Lung (tissue), 11 donors: ENCODE measurements at regions not wholly inside any gene's neighbourhood (a gene's known extent, or its start where the extent isn't known, plus 50 kb on each side); places are given as distances from the start of the nearest gene placed in this dataset.

Experiments used
- ATAC-seq: fragments of 200-7000 bp; cut with Tn5 transposase; one replicate; pipeline ENCODE4 v1.9.1; 2020; ENCODE audit warnings: moderate number of reproducible peaks; ENCODE audit not compliant: insufficient read depth, low FRiP score
- DNase-seq, 3 donors: peaks; one replicate each; pipeline ENCODE4 v3.0.0-alpha.2; 2013 to 2017
- H3K27ac ChIP-seq, 2 donors: one replicate each; pipeline ENCODE4 v1.5.1; 2013; ENCODE audit warnings: mild to moderate bottlenecking in 2 of 2, moderate library complexity in 2 of 2, control low read depth in 1 of 2, inconsistent platforms in 1 of 2, low read depth in 1 of 2, low read length in 1 of 2
- H3K27me3 ChIP-seq, 3 donors: one replicate each; pipeline ENCODE4 v1.5.1; 2013; ENCODE audit warnings: low read length in 2 of 3; ENCODE audit not compliant: control insufficient read depth in 3 of 3, insufficient read depth in 3 of 3
- H3K36me3 ChIP-seq, 4 donors: one replicate each; pipeline ENCODE4 v1.5.1; 2013; ENCODE audit warnings: low read length in 4 of 4, mild to moderate bottlenecking in 1 of 4, moderate library complexity in 1 of 4; ENCODE audit not compliant: control insufficient read depth in 4 of 4, insufficient read depth in 4 of 4
- H3K4me1 ChIP-seq, 5 donors: one replicate each; pipeline ENCODE4 v1.5.1; 2013; ENCODE audit warnings: low read length in 5 of 5, mild to moderate bottlenecking in 2 of 5, moderate library complexity in 1 of 5; ENCODE audit not compliant: control insufficient read depth in 5 of 5, insufficient read depth in 5 of 5
- H3K4me3 ChIP-seq: one replicate; pipeline ENCODE4 v1.5.1; 2013; ENCODE audit warnings: mild to moderate bottlenecking, control low read depth, moderate library complexity
- H3K9ac ChIP-seq, 2 donors: one replicate each; pipeline ENCODE4 v1.5.1; 2013; ENCODE audit warnings: low read length in 2 of 2, control low read depth in 1 of 2; ENCODE audit not compliant: insufficient read depth in 1 of 2
- H3K9me3 ChIP-seq, 4 donors: one replicate each; pipeline ENCODE4 v1.5.1; 2013; ENCODE audit warnings: low read length in 3 of 4, mild to moderate bottlenecking in 1 of 4, moderate library complexity in 1 of 4; ENCODE audit not compliant: control insufficient read depth in 4 of 4, insufficient read depth in 3 of 4
- CTCF ChIP-seq: IDR thresholded peaks from 2 replicates; pipeline ENCODE4 v1.5.1; 2012; ENCODE audit warnings: mild to moderate bottlenecking; ENCODE audit errors: control extremely low read depth, extremely low read depth
- WGBS, 2 donors: extraction: QIAGEN DNeasy Blood & Tissue Kit; methylation state at CpG; one replicate each; pipeline ENCODE4 v1.1.7; 2013; 5-methylcytosine and 5-hydroxymethylcytosine counted together
- donor health status: control.
- donor health status: control.
- donor health status: Bipolar disorder and iron deficiency.
- donor health status: healthy.
- donor health status: DM: yes; HTN: yes; CAD: no.

GRCh38 chr16:79929260-79929965 is 328.9 kb upstream of the MAF start:
- WGBS, 2 donors, result 38 to 59% methylated on average over 2 of the region's 2 CpGs
- Histone ChIP-seq H3K4me1 (peaks cover 0 to 29% (median 6%) of the 10 kb centered on the region in 5 donors), H3K27ac (no peak overlapping the region), H3K9ac (peak overlapping the region in 1 of 2 donors; percentile 17), H3K27me3 (no peaks in the 10 kb centered on the region), H3K4me3 (no peak overlapping the region), H3K36me3 (no peaks in the 10 kb centered on the region), H3K9me3 (peaks cover 0 to 2% (median 0%) of the 10 kb centered on the region in 4 donors)
- ATAC-seq (no peak), DNase-seq (peak in 2 of 3 donors; percentile 92 to 94)
- TF ChIP-seq CTCF, result no peak

GRCh38 chr16:79928142-79928873 is 327.8 kb upstream of the MAF start:
- Histone ChIP-seq H3K4me1 (peaks cover 0 to 29% (median 6%) of the 10 kb centered on the region in 5 donors), H3K9me3 (peaks cover 0 to 2% (median 0%) of the 10 kb centered on the region in 4 donors), H3K9ac (no peak overlapping the region), H3K27me3 (no peaks in the 10 kb centered on the region), H3K27ac (no peak overlapping the region), H3K36me3 (no peaks in the 10 kb centered on the region), H3K4me3 (no peak overlapping the region)
- no peak for TF ChIP-seq CTCF
- ATAC-seq (no peak), DNase-seq (peak; percentile 82 to 91 (median 91))
- 64 to 77% methylated on average over 9 of the region's 9 CpGs for WGBS, 2 donors

- ATAC-seq, result no peak
- DNase-seq, result no peak
- H3K9me3 ChIP-seq, result no peaks in the 10 kb centered on the region
- H3K9ac ChIP-seq, result no peak overlapping the region
- H3K4me1 ChIP-seq, result peaks cover 0 to 29% (median 6%) of the 10 kb centered on the region in 5 donors
- no peak for TF ChIP-seq CTCF
- H3K36me3 ChIP-seq, result no peaks in the 10 kb centered on the region
- H3K27ac ChIP-seq, result no peak overlapping the region
- WGBS, 2 donors, result 89 to 91% methylated on average over 11 of the region's 11 CpGs
- no peak overlapping the region for H3K4me3 ChIP-seq
- H3K27me3 ChIP-seq, result no peaks in the 10 kb centered on the region
Observed at GRCh38 chr16:79926451-79927205, 326.1 kb upstream of the MAF start.
